Mesothelial cell of epicardium (in vitro differentiated cells): ENCODE measurements at regions not wholly inside any gene's neighbourhood (a gene's known extent, or its start where the extent isn't known, plus 50 kb on each side); places are given as distances from the start of the nearest gene placed in this dataset.

Experiments
- DNase-seq, 2 experiments: peaks; one replicate each; pipeline ENCODE4 v3.0.0; 2021; ENCODE audit warnings: low spot score in 2 of 2; ENCODE audit not compliant: unreplicated experiment in 2 of 2
- H3K27ac Mint-ChIP-seq: 2 replicates; pipeline ENCODE4 v1.8.0; 2021; ENCODE audit warnings: mixed read lengths
- H3K27me3 Mint-ChIP-seq: 2 replicates; pipeline ENCODE4 v1.8.0; 2021; ENCODE audit warnings: low read depth, mixed read lengths
- H3K36me3 Mint-ChIP-seq: 2 replicates; pipeline ENCODE4 v1.8.0; 2021; ENCODE audit warnings: mixed read lengths
- H3K4me1 Mint-ChIP-seq: 2 replicates; pipeline ENCODE4 v1.8.0; 2021; ENCODE audit warnings: mixed read lengths
- H3K4me3 Mint-ChIP-seq: 2 replicates; pipeline ENCODE4 v1.8.0; 2021; ENCODE audit warnings: mild to moderate bottlenecking, moderate library complexity, mixed read lengths
- H3K9me3 Mint-ChIP-seq: 2 replicates; pipeline ENCODE4 v1.8.0; 2021; ENCODE audit warnings: mixed read lengths
- CTCF ChIP-seq: fragments of 200-600 bp; sonication (generic); IDR thresholded peaks from one replicate; pipeline ENCODE4 v1.5.0; 2021; ENCODE audit warnings: antibody characterized with exemption; ENCODE audit not compliant: unreplicated experiment

DNA sequence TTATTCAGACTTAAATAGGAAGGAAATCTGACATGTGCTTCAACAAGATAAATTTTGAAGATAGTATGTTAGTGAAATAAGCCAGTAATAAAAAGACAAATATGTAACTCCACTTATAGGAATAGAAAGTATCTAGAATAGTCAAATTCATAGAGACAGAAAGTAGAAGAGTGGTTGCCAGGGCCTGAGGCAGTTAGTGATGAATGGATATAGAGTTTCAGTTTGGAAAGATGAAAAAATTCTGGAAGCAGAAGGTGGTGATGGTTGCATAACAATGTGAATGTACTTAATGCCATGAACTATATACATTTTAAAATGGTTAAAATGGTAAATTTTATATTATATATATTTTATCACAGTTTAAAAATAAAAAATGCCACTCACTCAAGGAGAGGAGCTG, 54.3 kb downstream of the HAND2 start:
- no peak for TF ChIP-seq CTCF
- Mint-ChIP-seq H3K27ac (no peak overlapping the region), H3K27me3 (no peaks in the 10 kb centered on the region), H3K4me1 (peaks cover 7% of the 10 kb centered on the region), H3K9me3 (no peaks in the 10 kb centered on the region), H3K36me3 (no peaks in the 10 kb centered on the region), H3K4me3 (no peak overlapping the region)
- DNase-seq = no peak

DNA sequence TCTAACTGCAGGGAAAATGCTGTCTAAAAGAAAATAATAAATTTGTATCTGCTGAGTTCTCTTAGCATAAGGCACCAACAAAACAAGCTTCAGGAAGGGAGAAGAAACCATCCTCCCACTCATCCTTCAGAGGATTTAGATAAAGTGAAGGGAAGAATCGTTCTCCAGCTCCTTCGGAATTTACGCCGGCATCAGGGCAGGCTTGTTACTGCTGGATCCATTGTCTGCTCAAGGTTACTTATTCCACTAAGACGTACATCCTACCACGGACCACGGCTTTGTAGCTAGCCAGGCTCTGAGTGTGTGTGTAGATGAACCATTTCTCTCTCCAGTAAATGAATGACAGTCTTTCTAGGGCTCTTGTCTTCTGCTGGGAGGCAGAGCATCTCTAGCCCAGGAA, 60.4 kb downstream of the HAND2 start:
- TF ChIP-seq CTCF = no peak
- no peak for DNase-seq
- no peaks in the 10 kb centered on the region for H3K27me3 Mint-ChIP-seq
- H3K27ac Mint-ChIP-seq = no peak overlapping the region
- H3K4me1 Mint-ChIP-seq = peaks cover 8% of the 10 kb centered on the region
- no peaks in the 10 kb centered on the region for H3K36me3 Mint-ChIP-seq
- H3K4me3 Mint-ChIP-seq = no peak overlapping the region
- H3K9me3 Mint-ChIP-seq = no peaks in the 10 kb centered on the region

DNA sequence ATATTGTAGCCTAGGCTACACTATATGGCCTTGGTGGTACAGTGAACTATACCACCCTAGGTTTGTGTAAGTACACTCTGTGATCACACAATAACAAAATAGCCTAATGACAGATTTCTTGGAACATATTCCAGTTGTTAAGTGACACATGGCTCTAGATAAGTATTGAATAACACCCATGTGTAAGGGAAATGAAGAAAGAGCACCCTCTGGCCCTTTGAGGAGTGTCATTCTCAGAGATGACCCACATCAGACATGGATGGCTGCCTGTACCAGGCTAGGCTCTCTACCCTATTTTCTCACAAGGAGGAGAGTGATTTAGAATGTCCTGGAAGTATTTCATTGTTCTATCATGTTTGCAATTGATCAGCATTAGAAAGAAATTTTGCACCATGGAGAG, 61.7 kb downstream of the HAND2 start:
- no peak overlapping the region for H3K4me3 Mint-ChIP-seq
- no peaks in the 10 kb centered on the region for H3K27me3 Mint-ChIP-seq
- no peaks in the 10 kb centered on the region for H3K9me3 Mint-ChIP-seq
- peaks cover 8% of the 10 kb centered on the region for H3K4me1 Mint-ChIP-seq
- DNase-seq = no peak
- TF ChIP-seq CTCF = no peak
- peaks cover 3% of the 10 kb centered on the region for H3K36me3 Mint-ChIP-seq
- no peak overlapping the region for H3K27ac Mint-ChIP-seq

DNA sequence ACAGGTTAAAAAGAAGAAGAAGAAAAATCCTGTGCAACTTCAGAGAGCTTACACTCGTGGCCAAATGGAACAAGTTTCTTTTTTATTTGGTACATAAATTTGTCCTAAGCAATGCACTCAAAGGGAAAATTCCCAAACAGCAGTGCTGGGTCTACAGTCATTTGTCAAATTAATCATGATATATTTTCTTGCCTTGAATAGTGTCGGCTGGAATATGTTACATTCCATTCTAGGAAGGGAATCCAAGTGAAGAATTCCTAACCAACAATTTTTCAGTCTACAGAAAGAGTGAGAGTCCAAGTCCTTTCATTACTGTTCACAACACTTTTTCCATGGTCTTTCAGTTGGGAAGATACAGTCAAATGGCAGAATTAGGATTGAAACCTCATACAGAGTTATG, 63.9 kb downstream of the HAND2 start:
- Mint-ChIP-seq H3K4me3 (no peak overlapping the region), H3K27me3 (no peaks in the 10 kb centered on the region), H3K36me3 (peaks cover 3% of the 10 kb centered on the region), H3K9me3 (no peaks in the 10 kb centered on the region), H3K27ac (peak overlapping the region; percentile 33), H3K4me1 (peaks cover 8% of the 10 kb centered on the region)
- no peak for TF ChIP-seq CTCF
- DNase-seq = no peak

GRCh38 chr4:173464481-173464880, 65.5 kb downstream of the HAND2 start:
- Mint-ChIP-seq H3K27ac (no peak overlapping the region), H3K4me3 (no peak overlapping the region), H3K27me3 (no peaks in the 10 kb centered on the region), H3K4me1 (peaks cover 8% of the 10 kb centered on the region), H3K9me3 (no peaks in the 10 kb centered on the region), H3K36me3 (peaks cover 3% of the 10 kb centered on the region)
- no peak for DNase-seq
- TF ChIP-seq CTCF = no peak

GRCh38 chr4:173463816-173464215, 64.9 kb upstream of the SCRG1 start:
- Mint-ChIP-seq H3K4me3 (no peak overlapping the region), H3K27me3 (no peaks in the 10 kb centered on the region), H3K27ac (no peak overlapping the region), H3K4me1 (peaks cover 8% of the 10 kb centered on the region), H3K9me3 (no peaks in the 10 kb centered on the region), H3K36me3 (peaks cover 3% of the 10 kb centered on the region)
- no peak for TF ChIP-seq CTCF
- DNase-seq = no peak
